ENCODE measurements at regions not wholly inside any gene's neighbourhood (a gene's known extent, or its start where the extent isn't known, plus 50 kb on each side); places are given as distances from the start of the nearest gene placed in this dataset.

GRCh38 chr1:22375601-22376000 is 76.0 kb upstream of the ZBTB40 start:
- DNase-seq, result no peak

- DNase-seq, result no peak
These were observed 75.7 kb upstream of the ZBTB40 start for GRCh38 chr1:22376001-22376400.

- DNase-seq, result no peak
These were observed 75.1 kb upstream of the ZBTB40 start for GRCh38 chr1:22376546-22376945.

- no peak for DNase-seq
These were observed 74.7 kb upstream of the ZBTB40 start for GRCh38 chr1:22376976-22377375.

GRCh38 chr1:22379566-22379965 is 72.1 kb upstream of the ZBTB40 start:
- DNase-seq, result no peak

- DNase-seq, result no peak
These were observed 71.4 kb upstream of the ZBTB40 start for GRCh38 chr1:22380024-22380785.

- no peak for DNase-seq
These were observed 67.9 kb upstream of the ZBTB40 start for GRCh38 chr1:22383526-22384294.

- DNase-seq, result no peak
These were observed 66.1 kb upstream of the ZBTB40 start for GRCh38 chr1:22385537-22385936.

GRCh38 chr1:22386774-22387173 is 64.9 kb upstream of the ZBTB40 start:
- DNase-seq, result no peak

- DNase-seq, result no peak
These were observed 63.6 kb upstream of the ZBTB40 start for GRCh38 chr1:22387919-22388580.

- no peak for DNase-seq
These were observed 62.8 kb upstream of the ZBTB40 start for GRCh38 chr1:22388671-22389450.

GRCh38 chr1:22393587-22393986 is 58.1 kb upstream of the ZBTB40 start:
- no peak for DNase-seq

GRCh38 chr1:22398656-22399420 is 52.8 kb upstream of the ZBTB40 start:
- DNase-seq, result no peak

GRCh38 chr1:22399421-22400091 is 52.1 kb upstream of the ZBTB40 start:
- no peak for DNase-seq

All from right lung (tissue), 2 donors.